Occipital lobe (tissue), 1 donor: ENCODE measurements at regions not wholly inside any gene's neighbourhood (a gene's known extent, or its start where the extent isn't known, plus 50 kb on each side); places are given as distances from the start of the nearest gene placed in this dataset.

Experiments
- DNase-seq: peaks from one replicate; lab custom pipeline; 2025; lab: John Stamatoyannopoulos, UW

DNA sequence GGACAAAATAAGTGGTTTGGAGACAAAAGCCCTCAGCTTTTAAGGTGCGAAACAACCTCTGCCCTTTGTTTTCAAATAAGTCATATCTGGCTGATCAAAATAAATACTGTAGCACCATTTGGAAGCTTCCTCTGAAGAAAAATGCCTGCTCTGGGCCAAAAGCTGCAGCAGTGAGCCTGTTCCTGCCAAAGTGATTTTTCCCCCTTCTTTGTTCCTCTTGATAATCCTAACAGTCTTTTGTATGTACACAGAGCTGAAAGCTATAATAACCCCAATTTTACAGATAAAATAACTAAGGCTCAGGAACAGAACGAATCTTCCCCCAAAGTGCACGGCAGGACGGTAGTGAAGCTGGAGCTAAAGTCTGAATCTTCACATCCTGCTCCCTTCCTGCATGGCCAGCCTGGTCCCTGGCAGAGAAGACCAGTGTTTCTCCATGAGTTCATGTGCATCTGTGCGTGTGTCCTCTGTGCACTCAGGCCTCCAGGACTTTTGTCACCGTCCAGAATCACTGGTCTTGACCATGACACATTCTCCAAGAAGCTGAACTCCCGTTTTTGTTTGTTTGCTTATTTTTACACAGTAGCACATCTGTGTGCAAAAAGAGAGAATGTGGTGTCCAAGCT, 2114.1 kb upstream of the PIK3C3 start:
- DNase-seq: no peak

DNA sequence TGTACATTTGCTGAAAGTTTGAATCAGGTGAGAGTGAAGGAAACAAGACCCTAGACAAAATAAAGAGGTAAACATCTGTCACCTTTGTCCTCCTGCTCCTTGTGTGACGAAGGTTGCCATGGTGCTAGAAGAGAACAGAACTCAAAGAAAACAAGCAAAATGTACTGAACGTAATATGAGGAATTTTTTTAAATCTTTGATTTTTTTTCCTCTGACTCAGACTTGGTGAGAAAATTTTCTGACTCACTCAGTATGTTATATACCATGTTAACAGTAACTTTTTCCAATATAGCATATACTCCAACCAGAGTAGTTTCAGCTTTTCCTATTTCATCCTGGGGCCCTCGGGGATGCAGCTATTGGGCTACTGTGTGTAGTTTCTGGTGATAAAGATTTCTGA, 2114.6 kb upstream of the PIK3C3 start:
- no peak for DNase-seq

DNA sequence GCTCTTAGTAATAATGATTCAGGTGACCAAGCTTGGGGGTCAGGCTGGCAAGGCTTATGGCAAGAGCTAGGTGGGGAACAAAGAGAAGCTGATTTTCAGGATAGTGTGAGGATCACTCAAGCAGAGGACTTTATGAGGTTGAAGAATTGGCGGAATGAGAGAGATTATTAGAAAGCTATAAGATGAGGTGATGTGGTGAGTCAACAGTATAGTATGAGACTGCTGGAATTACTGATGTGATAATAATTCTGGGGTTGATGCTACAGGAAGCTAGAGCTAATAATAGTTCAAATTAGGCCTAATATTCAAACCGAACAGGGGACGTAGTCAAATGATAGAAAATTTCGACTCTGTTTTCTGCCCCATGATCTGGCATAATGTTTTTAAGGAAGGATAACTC, 2115.3 kb upstream of the PIK3C3 start:
- DNase-seq: no peak

- DNase-seq: no peak
Observed at GRCh38 chr18:39838831-39839230, 2116.2 kb upstream of the PIK3C3 start.

GRCh38 chr18:39835303-39836030, 2119.6 kb upstream of the PIK3C3 start:
- no peak for DNase-seq

GRCh38 chr18:39834636-39835035, 2120.4 kb upstream of the PIK3C3 start:
- no peak for DNase-seq

GRCh38 chr18:39825485-39826150, 2129.4 kb upstream of the PIK3C3 start:
- DNase-seq: no peak

DNA sequence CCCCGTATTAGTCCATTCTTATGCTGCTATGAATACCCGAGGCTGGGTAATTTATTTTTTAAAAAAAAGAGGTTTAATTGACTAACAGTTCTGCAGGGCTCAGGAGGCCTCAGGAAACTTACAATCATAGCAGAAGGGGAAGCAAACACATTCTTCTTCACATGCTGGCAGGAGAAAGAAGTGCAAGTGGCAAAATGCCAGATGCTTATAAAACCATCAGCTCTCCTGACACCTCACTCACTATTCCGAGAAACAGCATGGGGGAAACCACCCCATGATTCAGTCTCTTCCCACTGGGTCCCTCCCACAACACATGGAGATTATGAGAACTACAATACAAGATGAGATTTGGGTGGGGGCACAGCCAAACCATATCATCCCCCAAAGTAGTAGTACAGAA, 2148.5 kb upstream of the PIK3C3 start:
- no peak for DNase-seq

DNA sequence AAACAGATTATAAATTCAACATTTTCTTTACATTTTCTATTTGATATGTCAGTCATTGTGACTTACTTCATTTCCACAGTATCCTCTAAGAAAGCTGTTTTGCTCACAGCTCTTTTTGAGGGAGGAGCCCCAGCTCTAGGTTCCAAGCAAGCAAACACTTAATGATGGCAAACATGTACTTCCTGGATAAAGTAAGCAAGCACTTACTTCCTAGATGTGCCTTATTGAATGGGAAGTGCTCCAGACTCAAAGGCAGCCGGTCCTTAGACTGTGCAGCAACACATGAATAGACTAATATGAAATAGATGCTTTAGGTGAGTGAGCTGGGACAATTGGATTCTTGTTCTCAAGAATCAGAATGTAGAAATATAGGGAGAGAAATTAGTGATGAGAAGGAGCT, 2149.8 kb upstream of the PIK3C3 start:
- DNase-seq: no peak

DNA sequence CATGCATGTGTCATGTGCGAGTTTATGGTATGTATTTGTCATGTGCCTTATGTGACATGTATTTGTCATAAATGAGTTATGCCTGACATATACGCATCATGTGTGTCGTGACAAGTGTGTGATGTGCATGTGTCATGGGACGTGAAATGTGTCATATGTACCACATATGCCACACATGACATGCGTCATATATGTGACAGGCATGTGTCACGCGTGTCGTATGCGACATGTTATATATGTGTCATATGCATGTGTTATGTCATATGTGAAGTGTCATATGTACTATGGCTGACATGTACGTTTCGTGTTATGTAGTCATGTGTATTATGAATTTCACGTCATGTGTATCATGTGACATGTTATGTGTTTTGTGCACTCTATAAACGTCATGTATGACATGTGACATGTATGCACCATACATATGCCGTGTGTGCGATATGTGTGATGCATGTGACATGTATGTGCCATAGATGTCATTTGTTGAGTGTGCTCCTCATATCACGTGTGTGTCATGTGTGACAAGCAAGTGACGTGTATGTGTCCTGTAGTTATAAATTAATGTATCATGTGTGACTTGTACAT, 2152.3 kb upstream of the PIK3C3 start:
- DNase-seq: no peak

- DNase-seq: no peak
Observed at GRCh38 chr18:39801848-39802247, 2153.2 kb upstream of the PIK3C3 start.

DNA sequence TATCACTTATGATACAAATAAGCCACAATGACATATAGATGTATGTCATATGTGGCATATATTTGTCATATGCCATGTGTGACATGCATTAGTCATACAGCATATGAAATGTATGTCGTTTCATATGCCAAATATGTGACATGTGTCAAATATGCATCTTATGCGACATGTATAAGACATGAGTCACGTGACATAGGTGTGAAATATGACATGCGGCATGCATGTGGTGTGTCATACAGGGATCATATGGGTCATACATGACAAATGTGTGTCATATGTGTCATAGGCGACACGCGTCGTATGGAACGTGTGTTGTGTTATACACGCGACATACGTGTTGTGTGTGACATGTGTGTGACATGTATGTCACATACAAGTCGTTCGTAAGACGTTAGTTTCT, 2154.0 kb upstream of the PIK3C3 start:
- no peak for DNase-seq

GRCh38 chr18:39799006-39799405, 2156.0 kb upstream of the PIK3C3 start:
- no peak for DNase-seq

DNA sequence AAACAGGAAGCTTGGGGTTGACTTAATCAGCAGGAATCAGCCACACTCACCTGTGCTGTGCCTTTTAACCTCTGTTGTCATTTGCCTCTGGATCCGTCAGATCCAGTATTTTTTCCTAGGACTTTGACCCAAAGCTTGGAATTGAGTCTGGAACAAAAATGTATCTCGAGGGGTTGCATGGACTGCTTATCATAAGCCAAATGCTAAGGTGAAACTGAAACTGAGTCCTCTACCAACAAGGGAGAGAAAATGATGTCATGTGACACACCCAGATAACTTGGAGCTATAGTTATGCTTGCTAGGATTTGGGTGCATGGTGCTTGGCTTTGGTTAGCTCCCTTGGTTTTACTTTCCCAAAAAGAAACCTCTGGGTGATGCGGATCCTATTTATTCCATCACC, 2158.6 kb upstream of the PIK3C3 start:
- no peak for DNase-seq

DNA sequence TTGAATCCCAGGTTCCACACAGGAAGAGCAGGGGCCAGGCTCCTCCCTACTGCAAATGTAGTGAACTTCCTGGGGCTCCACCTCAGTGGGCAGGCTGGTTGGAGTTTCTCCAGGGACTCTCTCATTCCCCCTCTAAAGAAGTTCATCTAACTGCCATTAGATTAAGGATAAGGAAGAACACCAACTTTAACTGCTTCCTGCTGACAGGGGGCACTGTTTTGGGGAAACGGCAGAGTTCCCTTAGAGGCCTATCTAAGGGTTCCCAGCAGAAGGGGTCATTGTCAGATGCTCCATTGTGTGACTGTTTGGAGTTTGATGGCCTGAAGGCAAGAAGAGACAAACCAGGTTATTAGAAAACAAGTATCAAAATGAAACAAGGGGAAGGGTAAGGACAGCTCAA, 2159.7 kb upstream of the PIK3C3 start:
- DNase-seq: no peak

GRCh38 chr18:39793609-39794008, 2161.4 kb upstream of the PIK3C3 start:
- no peak for DNase-seq

GRCh38 chr18:39788383-39788782, 2166.7 kb upstream of the PIK3C3 start:
- no peak for DNase-seq

DNA sequence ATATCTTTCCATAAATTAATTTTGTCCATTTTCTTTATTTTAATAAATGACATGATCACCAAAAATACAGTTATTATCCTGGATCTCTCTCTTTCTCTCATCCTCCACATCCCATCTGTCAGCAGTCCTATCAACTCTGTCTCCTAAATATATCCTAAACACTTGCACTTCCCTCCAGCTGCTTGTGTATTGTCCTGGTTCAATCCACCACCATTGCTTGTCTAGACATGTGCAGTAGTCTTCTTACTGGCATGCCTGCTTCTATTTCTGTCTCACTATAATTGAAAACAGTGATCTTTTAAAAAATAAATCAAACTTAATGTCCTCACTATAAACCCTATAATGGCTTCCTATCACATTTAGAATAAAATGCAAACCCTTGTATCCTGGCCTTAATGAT, 2168.6 kb upstream of the PIK3C3 start:
- no peak for DNase-seq

- DNase-seq: no peak
Observed at GRCh38 chr18:39784541-39784940, 2170.5 kb upstream of the PIK3C3 start.

DNA sequence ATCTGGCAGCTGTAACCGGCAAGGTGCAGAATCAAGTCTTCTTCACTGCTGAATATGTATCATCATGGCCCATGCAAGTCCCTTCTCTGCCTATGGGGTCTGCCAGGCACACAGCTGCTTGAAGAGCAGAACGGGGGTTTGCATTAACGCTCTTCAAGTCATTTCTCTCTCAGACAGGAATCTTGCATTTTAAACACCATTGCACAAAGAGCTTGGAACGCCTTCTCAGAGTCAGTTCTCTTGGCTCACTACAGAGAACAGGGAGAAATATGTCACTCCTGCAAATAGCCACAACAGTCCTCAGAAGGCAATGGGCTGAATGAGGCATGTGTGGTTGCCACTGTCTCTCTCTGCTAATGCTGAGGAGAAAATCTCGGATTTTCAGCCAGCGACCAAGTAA, 2173.5 kb upstream of the PIK3C3 start:
- DNase-seq: no peak

DNA sequence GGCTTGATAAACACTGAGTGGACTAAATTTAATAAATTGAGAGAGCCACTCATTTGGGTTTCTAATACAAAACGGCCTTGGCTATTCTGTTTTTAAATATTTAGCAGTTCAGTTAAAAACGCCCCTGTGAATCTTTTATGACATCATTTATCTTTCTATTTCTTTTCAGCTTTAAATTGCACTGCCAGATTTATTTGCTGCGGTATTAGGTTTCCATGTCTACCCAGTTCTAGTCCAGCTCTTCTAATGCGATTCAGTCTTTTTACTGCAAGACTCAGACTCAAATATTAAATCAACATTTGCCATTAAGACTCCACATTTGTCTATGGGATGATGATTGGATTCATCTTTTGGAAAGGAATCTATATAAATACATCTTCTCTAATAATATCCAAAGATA, 2174.3 kb upstream of the PIK3C3 start:
- DNase-seq: no peak

DNA sequence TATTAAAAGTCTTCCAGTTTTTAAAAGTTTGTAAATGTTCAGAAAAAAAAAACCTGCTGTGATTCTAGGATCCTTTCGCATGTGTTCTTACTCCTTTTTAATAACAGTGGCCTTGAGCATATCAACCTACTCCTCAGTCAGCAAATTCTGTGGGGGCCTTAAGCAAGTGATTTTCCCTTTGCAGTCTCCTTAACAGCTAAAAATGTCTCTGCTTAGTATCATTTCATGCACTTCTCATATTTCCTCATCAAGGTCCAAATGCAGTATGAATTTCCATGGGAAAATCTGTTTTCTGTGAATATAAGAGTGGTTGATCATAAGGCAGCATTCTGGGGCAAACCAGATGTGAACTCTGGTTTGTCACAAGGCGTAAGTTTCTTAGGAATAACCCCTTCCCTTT, 2175.1 kb upstream of the PIK3C3 start:
- no peak for DNase-seq

- no peak for DNase-seq
Observed at GRCh38 chr18:39776766-39777165, 2178.3 kb upstream of the PIK3C3 start.
